Fibroblast of lung (primary cell): ENCODE measurements at regions not wholly inside any gene's neighbourhood (a gene's known extent, or its start where the extent isn't known, plus 50 kb on each side); places are given as distances from the start of the nearest gene placed in this dataset.

Source experiments
- DNase-seq, 2 donors: peaks; one replicate each; pipeline versions ENCODE4 v3.0.0 to v3.0.0-alpha.2; 2010; ENCODE audit warnings: low read depth in 2 of 2
- H2AFZ ChIP-seq: 2 replicates; pipeline ENCODE4 v1.5.1; 2012; ENCODE audit warnings: low read length, control low read depth, inconsistent platforms
- H3K27ac ChIP-seq: 2 replicates; pipeline ENCODE4 v1.5.1; 2011; ENCODE audit warnings: low read length, control low read depth; ENCODE audit not compliant: insufficient read depth
- H3K27me3 ChIP-seq: 2 replicates; pipeline ENCODE4 v1.5.1; 2011; ENCODE audit warnings: mild to moderate bottlenecking, low read length; ENCODE audit not compliant: control insufficient read depth, insufficient read depth
- H3K36me3 ChIP-seq: 2 replicates; pipeline ENCODE4 v1.5.1; 2011; ENCODE audit warnings: low read length; ENCODE audit not compliant: control insufficient read depth, insufficient read depth
- H3K4me1 ChIP-seq: 2 replicates; pipeline ENCODE4 v1.5.1; 2011; ENCODE audit warnings: low read length; ENCODE audit not compliant: control insufficient read depth, insufficient read depth; ENCODE audit errors: extremely low read depth
- H3K4me2 ChIP-seq: 2 replicates; pipeline ENCODE4 v1.5.1; 2011; ENCODE audit warnings: low read length, control low read depth; ENCODE audit not compliant: insufficient read depth; ENCODE audit errors: extremely low read depth
- H3K4me3 ChIP-seq, 4 experiments: fragments of 200-600 bp in 1 of 4; sonication (generic) in 1 of 4; replicated peaks in 1 of 4; 2 replicates each; pipeline ENCODE4 v1.5.1; 2011 to 2016; ENCODE audit warnings: low read length in 4 of 4, low read depth in 3 of 4, mild to moderate bottlenecking in 3 of 4, control low read depth in 2 of 4, inconsistent platforms in 1 of 4, mixed read lengths in 1 of 4; ENCODE audit not compliant: insufficient read depth in 1 of 4; ENCODE audit errors: control extremely low read depth in 1 of 4
- H3K79me2 ChIP-seq: 2 replicates; pipeline ENCODE4 v1.5.1; 2012; ENCODE audit warnings: mild to moderate bottlenecking, low read length, inconsistent platforms; ENCODE audit not compliant: control insufficient read depth, insufficient read depth
- H3K9ac ChIP-seq: 2 replicates; pipeline ENCODE4 v1.5.1; 2011; ENCODE audit warnings: mild to moderate bottlenecking, low read length, control low read depth; ENCODE audit not compliant: insufficient read depth
- H3K9me3 ChIP-seq: 2 replicates; pipeline ENCODE4 v1.5.1; 2012; ENCODE audit warnings: low read depth, low read length; ENCODE audit not compliant: control insufficient read depth, insufficient read depth
- H4K20me1 ChIP-seq: 2 replicates; pipeline ENCODE4 v1.5.1; 2011; ENCODE audit warnings: low read length; ENCODE audit not compliant: control insufficient read depth, insufficient read depth; ENCODE audit errors: extremely low read depth
- CTCF ChIP-seq, 2 donors: IDR thresholded peaks in 1 of 2; conservative IDR thresholded peaks in 1 of 2; 1 replicate in 1 of 2; 2 replicates in 1 of 2; pipeline ENCODE4 v1.5.1; 2011 to 2012; ENCODE audit warnings: low read length in 2 of 2, control low read depth in 1 of 2, inconsistent platforms in 1 of 2, low read depth in 1 of 2, mild to moderate bottlenecking in 1 of 2
- EZH2 ChIP-seq: IDR thresholded peaks from 2 replicates; pipeline ENCODE4 v1.5.1; 2012; ENCODE audit warnings: low read length, control low read depth, mild to moderate bottlenecking; ENCODE audit errors: missing control alignments

GRCh38 chr6:114534813-114535212 lies 192.0 kb upstream of the HS3ST5 start:
- H3K27ac ChIP-seq: no peak overlapping the region
- no peaks in the 10 kb centered on the region for H4K20me1 ChIP-seq
- no peak for DNase-seq
- no peaks in the 10 kb centered on the region for H3K27me3 ChIP-seq
- no peaks in the 10 kb centered on the region for H3K9me3 ChIP-seq
- no peaks in the 10 kb centered on the region for H3K79me2 ChIP-seq
- no peak overlapping the region for H3K4me2 ChIP-seq
- no peaks in the 10 kb centered on the region for H3K36me3 ChIP-seq
- no peak for TF ChIP-seq CTCF (conservative IDR thresholded peaks at IDR 0.05 in 1 of 2, IDR thresholded peaks at IDR 0.05 in 1 of 2; ENCODE audit: low read depth in 1 of 2, low read length in 2 of 2)
- no peak for TF ChIP-seq EZH2
- no peak overlapping the region for H2AFZ ChIP-seq
- no peaks in the 10 kb centered on the region for H3K4me1 ChIP-seq
- H3K9ac ChIP-seq: no peak overlapping the region
- H3K4me3 ChIP-seq: no peak overlapping the region

DNA sequence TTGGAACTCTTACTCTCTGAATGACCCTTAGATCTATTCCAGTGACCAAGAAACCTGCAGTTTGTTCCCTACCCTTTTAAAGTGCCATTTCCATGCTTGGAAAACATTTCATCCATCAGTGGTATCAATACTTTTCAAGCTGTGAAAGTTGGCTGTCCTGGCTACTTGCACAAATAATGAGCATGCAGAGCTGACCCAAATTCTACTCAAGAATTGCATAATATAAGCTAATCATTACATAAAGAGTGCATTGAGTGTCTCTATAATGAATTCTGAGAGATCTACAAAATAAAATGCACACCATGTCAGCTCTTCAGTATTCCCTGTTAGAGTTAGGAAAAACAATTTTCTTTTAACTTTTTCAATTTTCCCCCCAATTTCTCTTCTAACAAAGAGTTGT lies 181.3 kb upstream of the HS3ST5 start:
- TF ChIP-seq CTCF (conservative IDR thresholded peaks at IDR 0.05 in 1 of 2, IDR thresholded peaks at IDR 0.05 in 1 of 2; ENCODE audit: low read depth in 1 of 2, low read length in 2 of 2) (no peak), EZH2 (no peak)
- H3K9ac ChIP-seq: no peak overlapping the region
- no peak overlapping the region for H3K4me2 ChIP-seq
- no peaks in the 10 kb centered on the region for H4K20me1 ChIP-seq
- H3K27me3 ChIP-seq: no peaks in the 10 kb centered on the region
- no peak for DNase-seq
- H3K9me3 ChIP-seq: no peaks in the 10 kb centered on the region
- no peaks in the 10 kb centered on the region for H3K4me1 ChIP-seq
- no peak overlapping the region for H2AFZ ChIP-seq
- H3K4me3 ChIP-seq: no peak overlapping the region
- H3K36me3 ChIP-seq: no peaks in the 10 kb centered on the region
- no peak overlapping the region for H3K27ac ChIP-seq
- H3K79me2 ChIP-seq: no peaks in the 10 kb centered on the region

- no peaks in the 10 kb centered on the region for H4K20me1 ChIP-seq
- no peaks in the 10 kb centered on the region for H3K9me3 ChIP-seq
- TF ChIP-seq CTCF (conservative IDR thresholded peaks at IDR 0.05 in 1 of 2, IDR thresholded peaks at IDR 0.05 in 1 of 2; ENCODE audit: low read depth in 1 of 2, low read length in 2 of 2): no peak
- no peak for TF ChIP-seq EZH2
- no peak for DNase-seq
- H3K4me1 ChIP-seq: no peaks in the 10 kb centered on the region
- no peak overlapping the region for H3K4me3 ChIP-seq
- no peaks in the 10 kb centered on the region for H3K79me2 ChIP-seq
- H3K27me3 ChIP-seq: no peaks in the 10 kb centered on the region
- H3K36me3 ChIP-seq: no peaks in the 10 kb centered on the region
- H3K9ac ChIP-seq: no peak overlapping the region
- H3K4me2 ChIP-seq: no peak overlapping the region
- H3K27ac ChIP-seq: no peak overlapping the region
- no peak overlapping the region for H2AFZ ChIP-seq
Observed at GRCh38 chr6:114523508-114523907, 180.7 kb upstream of the HS3ST5 start.
